K562 (cell line): ENCODE measurements at regions not wholly inside any gene's neighbourhood (a gene's known extent, or its start where the extent isn't known, plus 50 kb on each side); places are given as distances from the start of the nearest gene placed in this dataset.

ENCODE experiments used
- KAT2B ChIP-seq: IDR thresholded peaks from one replicate; pipeline ENCODE4 v1.6.1; 2012; ENCODE audit warnings: low read depth, mild to moderate bottlenecking, control low read depth, inconsistent platforms, low read length, moderate library complexity
- MEF2D ChIP-seq: conservative IDR thresholded peaks from 2 replicates; pipeline ENCODE4 v1.6.1; 2016; ENCODE audit warnings: low read depth, missing genetic modification characterization, missing compliant biosample characterization
- SMARCE1 ChIP-seq: fragments of 450-650 bp; IDR thresholded peaks from 2 replicates; pipeline ENCODE4 v1.7.1; 2016; ENCODE audit warnings: mild to moderate bottlenecking
- TSHZ1 ChIP-seq: fragments of 250-450 bp; sonication (Bioruptor Pico); IDR thresholded peaks from 2 replicates; pipeline ENCODE4 v1.4.0; 2020; ENCODE audit warnings: mild to moderate bottlenecking, moderate library complexity
- ZNF407 ChIP-seq: fragments of 450-650 bp; IDR thresholded peaks from 2 replicates; pipeline ENCODE4 v1.6.1; 2016; ENCODE audit warnings: low read depth

DNA sequence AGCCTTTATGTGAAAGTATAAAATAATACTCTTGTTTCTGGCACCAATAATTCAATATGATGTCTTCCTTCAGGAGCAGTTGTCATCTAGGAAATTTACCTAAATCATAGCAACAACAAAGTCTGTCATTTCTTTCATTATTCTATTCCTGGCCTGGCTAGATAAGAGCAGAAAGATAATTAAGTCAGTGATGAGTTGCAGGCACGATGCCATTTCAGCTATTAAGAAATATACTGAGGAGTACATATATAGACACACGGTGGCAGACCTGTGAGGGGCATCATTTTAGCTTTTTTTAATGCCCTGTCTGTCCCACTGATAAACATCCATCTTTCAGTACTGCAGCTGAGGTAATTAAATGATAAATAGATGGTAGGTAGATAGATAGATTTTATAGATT is 756.1 kb upstream of the EPHA7 start (continued):
- TF ChIP-seq ZNF407 (no peak), TSHZ1 (no peak), KAT2B (no peak), SMARCE1 (no peak), MEF2D (tag) (no peak)
